HG02610 (cell line): ENCODE measurements at regions not wholly inside any gene's neighbourhood (a gene's known extent, or its start where the extent isn't known, plus 50 kb on each side); places are given as distances from the start of the nearest gene placed in this dataset.

Experiments used
- ATAC-seq: cut with Tn5 transposase; IDR thresholded peaks from one replicate; pipeline ENCODE4 v1.9.1; 2021; ENCODE audit warnings: mild to moderate bottlenecking, moderate library complexity; ENCODE audit not compliant: unreplicated experiment

DNA sequence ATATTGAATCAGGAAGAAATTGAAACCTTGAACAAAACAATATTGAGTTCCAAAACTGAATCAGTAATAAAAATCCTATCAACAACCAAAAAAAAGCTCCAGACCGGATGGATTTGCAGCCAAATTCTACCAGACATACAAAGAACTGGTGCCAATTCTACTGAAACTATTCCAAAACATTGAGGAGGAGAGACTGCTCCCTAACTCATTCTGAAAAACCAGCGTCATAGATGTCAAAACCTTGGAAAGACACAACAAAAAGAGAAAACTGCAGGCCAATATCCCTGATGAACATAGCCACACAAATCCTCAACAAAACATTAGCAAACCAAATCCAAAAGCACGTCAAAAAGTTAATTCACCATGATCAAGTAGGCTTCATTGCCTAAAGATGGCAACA, 353.8 kb downstream of the TMEM135 start:
- ATAC-seq: no peak

GRCh38 chr11:87384078-87384729, 346.5 kb downstream of the TMEM135 start:
- no peak for ATAC-seq

GRCh38 chr11:87374038-87374807, 336.5 kb downstream of the TMEM135 start:
- no peak for ATAC-seq
